ACHN (cell line): ENCODE measurements at regions not wholly inside any gene's neighbourhood (a gene's known extent, or its start where the extent isn't known, plus 50 kb on each side); places are given as distances from the start of the nearest gene placed in this dataset.
"Not testable (repeated sequence)": the region's sequence is repeated elsewhere in the genome, so short reads cannot be mapped to it uniquely, and the experiment has no call there.

Experiments used
- DNase-seq: peaks from one replicate; pipeline ENCODE4 v3.0.0-alpha.2; 2015
- in situ Hi-C: cut with HindIII; loops from 2 replicates; pipeline ENCODE4 v1.10.0; 2017; ENCODE audit warnings: low sequenced_read_pairs, low pct_ligation_motif_present, low pct_unique_long_range_greater_than_20kb

GRCh38 chr2:128600581-128601297 lies 282.1 kb upstream of the HS6ST1 start:
- in situ Hi-C loops, result no loop called here

GRCh38 chr2:128601298-128602037 lies 282.8 kb upstream of the HS6ST1 start:
- in situ Hi-C loops, result no loop called here
- no peak for DNase-seq

More at GRCh38 chr2:128600581-128601297, 282.1 kb upstream of the HS6ST1 start:
- DNase-seq, result no peak

- in situ Hi-C loops, result no loop called here
- no peak for DNase-seq
These were observed 283.5 kb upstream of the HS6ST1 start for GRCh38 chr2:128602038-128602698.

- no peak for DNase-seq
- in situ Hi-C loops, result no loop called here
These were observed 284.0 kb upstream of the HS6ST1 start for GRCh38 chr2:128602699-128603101.

- in situ Hi-C loops, result no loop called here
- no peak for DNase-seq
These were observed 284.8 kb upstream of the HS6ST1 start for GRCh38 chr2:128603411-128603924.

- in situ Hi-C loops, result no loop called here
- DNase-seq, result no peak
These were observed 285.4 kb upstream of the HS6ST1 start for GRCh38 chr2:128604045-128604444.

- DNase-seq, in situ Hi-C loops: not testable (repeated sequence)
These were observed 285.9 kb upstream of the HS6ST1 start for GRCh38 chr2:128604581-128604980.

- DNase-seq, result no peak
- in situ Hi-C loops, result no loop called here
These were observed 286.8 kb upstream of the HS6ST1 start for GRCh38 chr2:128605421-128605820.

GRCh38 chr2:128605931-128606330 lies 287.3 kb upstream of the HS6ST1 start:
- in situ Hi-C loops, result no loop called here

GRCh38 chr2:128606837-128607236 lies 288.2 kb upstream of the HS6ST1 start:
- in situ Hi-C loops, result no loop called here
- no peak for DNase-seq

More at GRCh38 chr2:128605931-128606330, 287.3 kb upstream of the HS6ST1 start:
- no peak for DNase-seq

- in situ Hi-C loops, result no loop called here
- no peak for DNase-seq
These were observed 288.8 kb upstream of the HS6ST1 start for GRCh38 chr2:128607440-128607839.

GRCh38 chr2:128607911-128608506 lies 289.3 kb upstream of the HS6ST1 start:
- in situ Hi-C loops, result no loop called here
- DNase-seq, result no peak

GRCh38 chr2:128608921-128609880 lies 290.5 kb upstream of the HS6ST1 start:
- in situ Hi-C loops, result no loop called here
- no peak for DNase-seq

- in situ Hi-C loops, result no loop called here
- no peak for DNase-seq
These were observed 291.8 kb upstream of the HS6ST1 start for GRCh38 chr2:128610496-128610895.

- in situ Hi-C loops, result no loop called here
- DNase-seq, result no peak
These were observed 293.0 kb upstream of the HS6ST1 start for GRCh38 chr2:128611421-128612320.

- DNase-seq, result no peak
- in situ Hi-C loops, result no loop called here
These were observed 294.0 kb upstream of the HS6ST1 start for GRCh38 chr2:128612628-128613027.

GRCh38 chr2:128613351-128613750 lies 294.7 kb upstream of the HS6ST1 start:
- DNase-seq, result no peak
- in situ Hi-C loops, result no loop called here
